SK-MEL-5 (cell line): ENCODE measurements at regions not wholly inside any gene's neighbourhood (a gene's known extent, or its start where the extent isn't known, plus 50 kb on each side); places are given as distances from the start of the nearest gene placed in this dataset.
A peak's percentile ranks its signal among the peaks of the same experiment; 100 is the strongest.

Experiments
- DNase-seq: peaks from one replicate; pipeline ENCODE4 v3.0.0-alpha.2; 2016; ENCODE audit warnings: low read depth, low spot score
- in situ Hi-C: cut with HindIII; loops from 2 replicates; pipeline ENCODE4 v1.10.0; 2016; ENCODE audit warnings: low sequenced_read_pairs, high pct_unique_total_duplicates, low pct_unique_long_range_greater_than_20kb

- DNase-seq: no peak
- in situ Hi-C loops: no loop called here
Measured at GRCh38 chr6:106035655-106036054, 50.5 kb upstream of the PRDM1 start.

- DNase-seq: no peak
- in situ Hi-C loops: no loop called here
Measured at GRCh38 chr6:106033806-106034205, 52.3 kb upstream of the PRDM1 start.

GRCh38 chr6:106027758-106028157, 58.4 kb upstream of the PRDM1 start:
- in situ Hi-C loops: no loop called here
- no peak for DNase-seq

GRCh38 chr6:106026748-106027715, 59.1 kb upstream of the PRDM1 start:
- no peak for DNase-seq
- in situ Hi-C loops: no loop called here

GRCh38 chr6:106025655-106026054, 60.5 kb upstream of the PRDM1 start:
- in situ Hi-C loops: no loop called here
- no peak for DNase-seq

- in situ Hi-C loops: no loop called here
- DNase-seq: no peak
Measured at GRCh38 chr6:106022801-106023200, 63.3 kb upstream of the PRDM1 start.

- DNase-seq: no peak
- in situ Hi-C loops: no loop called here
Measured at GRCh38 chr6:106017454-106017853, 68.7 kb upstream of the PRDM1 start.

GRCh38 chr6:106014955-106015354, 71.2 kb upstream of the PRDM1 start:
- in situ Hi-C loops: no loop called here
- no peak for DNase-seq

- in situ Hi-C loops: no loop called here
- DNase-seq: no peak
Measured at GRCh38 chr6:106011476-106011875, 74.7 kb upstream of the PRDM1 start.

- in situ Hi-C loops: no loop called here
- DNase-seq: no peak
Measured at GRCh38 chr6:106005954-106006353, 80.2 kb upstream of the PRDM1 start.

GRCh38 chr6:106005013-106005412, 81.1 kb upstream of the PRDM1 start:
- no peak for DNase-seq

GRCh38 chr6:106003268-106003987, 82.7 kb upstream of the PRDM1 start:
- DNase-seq: no peak
- in situ Hi-C loops: no loop called here

More at GRCh38 chr6:106005013-106005412, 81.1 kb upstream of the PRDM1 start:
- in situ Hi-C loops: no loop called here

- no peak for DNase-seq
- in situ Hi-C loops: no loop called here
Measured at GRCh38 chr6:106002005-106002404, 84.1 kb upstream of the PRDM1 start.

GRCh38 chr6:106000935-106001334, 85.2 kb upstream of the PRDM1 start:
- DNase-seq: no peak
- in situ Hi-C loops: no loop called here

GRCh38 chr6:105997482-105997881, 88.7 kb upstream of the PRDM1 start:
- in situ Hi-C loops: no loop called here
- DNase-seq: no peak

- no peak for DNase-seq
- in situ Hi-C loops: no loop called here
Measured at GRCh38 chr6:105995391-105995865, 90.7 kb upstream of the PRDM1 start.

- in situ Hi-C loops: no loop called here
Measured at GRCh38 chr6:105994591-105995390, 91.3 kb upstream of the PRDM1 start.

GRCh38 chr6:105994118-105994590, 92.0 kb upstream of the PRDM1 start:
- in situ Hi-C loops: no loop called here

More at GRCh38 chr6:105994591-105995390, 91.3 kb upstream of the PRDM1 start:
- peak; percentile 20 for DNase-seq

More at GRCh38 chr6:105994118-105994590, 92.0 kb upstream of the PRDM1 start:
- no peak for DNase-seq
